SK-N-SH treated with all-trans-retinoic acid at 6 μM for 48 hours (cell line): ENCODE measurements at regions not wholly inside any gene's neighbourhood (a gene's known extent, or its start where the extent isn't known, plus 50 kb on each side); places are given as distances from the start of the nearest gene placed in this dataset.

Experiments
- ARNTL ChIP-seq: fragments of 450-650 bp; formaldehyde crosslinking; IDR thresholded peaks from 2 replicates; pipeline ENCODE4 v1.5.0; 2020; ENCODE audit warnings: low read depth, mild to moderate bottlenecking, moderate library complexity, borderline replicate concordance
- BACH2 ChIP-seq: fragments of 250-450 bp; sonication (Bioruptor Pico); IDR thresholded peaks from 2 replicates; pipeline ENCODE4 v1.9.0; 2021; ENCODE audit warnings: mild to moderate bottlenecking, borderline replicate concordance
- PATZ1 ChIP-seq: fragments of 250-450 bp; sonication (Bioruptor Pico); IDR thresholded peaks from 2 replicates; pipeline ENCODE4 v1.8.0; 2020; ENCODE audit warnings: mild to moderate bottlenecking, moderate library complexity, borderline replicate concordance
- RARB ChIP-seq: fragments of 250-450 bp; sonication (Bioruptor Pico); IDR thresholded peaks from 2 replicates; pipeline ENCODE4 v1.8.0; 2021; ENCODE audit warnings: mild to moderate bottlenecking, moderate library complexity
- SNAI2 ChIP-seq: fragments of 250-450 bp; sonication (Bioruptor Pico); IDR thresholded peaks from 2 replicates; pipeline ENCODE4 v1.5.0; 2020; ENCODE audit warnings: mild to moderate bottlenecking, moderate library complexity
- ZFP3 ChIP-seq: fragments of 250-450 bp; sonication (Bioruptor Pico); IDR thresholded peaks from 2 replicates; pipeline ENCODE4 v1.5.0; 2020; ENCODE audit warnings: mild to moderate bottlenecking, moderate library complexity
- ZFP30 ChIP-seq: fragments of 450-650 bp; formaldehyde crosslinking; IDR thresholded peaks from 2 replicates; pipeline ENCODE4 v1.5.0; 2022; ENCODE audit warnings: mild to moderate bottlenecking, moderate library complexity
- TF ChIP-seq, protein P1 (sequence below): fragments of 250-450 bp; sonication (Bioruptor Pico); IDR thresholded peaks from 2 replicates; pipeline ENCODE4 v1.5.1; 2021; ENCODE audit warnings: mild to moderate bottlenecking, moderate library complexity

GRCh38 chr10:63008491-63008890 is 124.6 kb upstream of the NRBF2 start:
- TF ChIP-seq ARNTL (no peak), ZFP30 (CRISPR knock-in tag) (no peak), ZFP3 (CRISPR knock-in tag) (no peak), BACH2 (CRISPR knock-in tag) (no peak), RARB (CRISPR knock-in tag) (no peak), PATZ1 (CRISPR knock-in tag) (no peak), SNAI2 (CRISPR knock-in tag) (no peak)
- TF ChIP-seq, protein P1, sequence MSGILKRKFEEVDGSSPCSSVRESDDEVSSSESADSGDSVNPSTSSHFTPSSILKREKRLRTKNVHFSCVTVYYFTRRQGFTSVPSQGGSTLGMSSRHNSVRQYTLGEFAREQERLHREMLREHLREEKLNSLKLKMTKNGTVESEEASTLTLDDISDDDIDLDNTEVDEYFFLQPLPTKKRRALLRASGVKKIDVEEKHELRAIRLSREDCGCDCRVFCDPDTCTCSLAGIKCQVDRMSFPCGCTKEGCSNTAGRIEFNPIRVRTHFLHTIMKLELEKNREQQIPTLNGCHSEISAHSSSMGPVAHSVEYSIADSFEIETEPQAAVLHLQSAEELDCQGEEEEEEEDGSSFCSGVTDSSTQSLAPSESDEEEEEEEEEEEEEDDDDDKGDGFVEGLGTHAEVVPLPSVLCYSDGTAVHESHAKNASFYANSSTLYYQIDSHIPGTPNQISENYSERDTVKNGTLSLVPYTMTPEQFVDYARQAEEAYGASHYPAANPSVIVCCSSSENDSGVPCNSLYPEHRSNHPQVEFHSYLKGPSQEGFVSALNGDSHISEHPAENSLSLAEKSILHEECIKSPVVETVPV = no peak
